Psoas muscle (tissue), 7 donors: ENCODE measurements at regions not wholly inside any gene's neighbourhood (a gene's known extent, or its start where the extent isn't known, plus 50 kb on each side); places are given as distances from the start of the nearest gene placed in this dataset.
A peak's percentile ranks its signal among the peaks of the same experiment; 100 is the strongest.

ENCODE experiments used
- ATAC-seq, 4 donors: fragments of 200-7000 bp; cut with Tn5 transposase; one replicate each; pipeline ENCODE4 v1.9.1; 2020; ENCODE audit warnings: moderate library complexity in 3 of 4, mild to moderate bottlenecking in 2 of 4
- DNase-seq, 2 donors: peaks; one replicate each; pipeline ENCODE4 v3.0.0-alpha.2; 2020
- H3K27ac ChIP-seq: fragments of 200-600 bp; one replicate; pipeline ENCODE4 v1.8.0; 2022
- H3K27me3 ChIP-seq, 3 donors: fragments of 200-600 bp in 1 of 3; one replicate each; pipeline versions ENCODE4 v1.6.1 to v1.8.0; 2013 to 2022; ENCODE audit warnings: low read length in 2 of 3, mild to moderate bottlenecking in 2 of 3, moderate library complexity in 1 of 3; ENCODE audit not compliant: insufficient read depth in 3 of 3
- H3K36me3 ChIP-seq, 2 donors: fragments of 200-600 bp in 1 of 2; one replicate each; pipeline versions ENCODE4 v1.6.1 to v1.8.0; 2013 to 2022; ENCODE audit warnings: low read depth in 1 of 2, mild to moderate bottlenecking in 1 of 2, moderate library complexity in 1 of 2; ENCODE audit not compliant: insufficient read depth in 1 of 2
- H3K4me1 ChIP-seq: fragments of 200-600 bp; one replicate; pipeline ENCODE4 v1.8.0; 2022
- H3K4me3 ChIP-seq: fragments of 200-600 bp; one replicate; pipeline ENCODE4 v1.8.0; 2022; ENCODE audit warnings: mild to moderate bottlenecking
- H3K9me3 ChIP-seq: fragments of 200-600 bp; one replicate; pipeline ENCODE4 v1.8.0; 2022
- WGBS, 3 donors: extraction: QIAGEN DNeasy Blood & Tissue Kit; methylation state at CpG; one replicate each; pipeline versions ENCODE4 v1.1.6 to v1.1.7; 2013; 5-methylcytosine and 5-hydroxymethylcytosine counted together
- intact Hi-C, 2 donors: fragments of 100-400 bp; cut with DNase I; formaldehyde crosslinking; loops; one replicate each; pipeline versions ENCODE4 v1.11.0 to v1.14.2; 2022
- TF ChIP-seq, protein P1 (sequence below): fragments of 200-600 bp; IDR thresholded peaks from one replicate; pipeline ENCODE4 v1.8.0; 2022; ENCODE audit warnings: antibody characterized with exemption
- donor health status: healthy with polysubstance abuse.
- donor health status: DM: no; HTN: no; CAD: no; lungs with moderate emphysema.
- donor health status: Bipolar disorder and iron deficiency.
- donor health status: healthy.
- donor health status: DM: yes; HTN: yes; CAD: no.
- donor health status: DM: no; HTN: no; CAD: no.
- donor health status: DM: yes; HTN: yes; CAD: no.

GRCh38 chr17:34126965-34127364 is 128.1 kb upstream of the CCL2 start:
- Histone ChIP-seq H3K27ac (no peak overlapping the region), H3K9me3 (no peaks in the 10 kb centered on the region), H3K36me3 (no peaks in the 10 kb centered on the region), H3K27me3 (peaks cover 0 to 34% (median 2%) of the 10 kb centered on the region in 3 donors), H3K4me3 (no peak overlapping the region), H3K4me1 (no peaks in the 10 kb centered on the region)
- 55 to 62% (median 59%) methylated on average over 3 of the region's 3 CpGs for WGBS, 3 donors
- TF ChIP-seq, protein P1, sequence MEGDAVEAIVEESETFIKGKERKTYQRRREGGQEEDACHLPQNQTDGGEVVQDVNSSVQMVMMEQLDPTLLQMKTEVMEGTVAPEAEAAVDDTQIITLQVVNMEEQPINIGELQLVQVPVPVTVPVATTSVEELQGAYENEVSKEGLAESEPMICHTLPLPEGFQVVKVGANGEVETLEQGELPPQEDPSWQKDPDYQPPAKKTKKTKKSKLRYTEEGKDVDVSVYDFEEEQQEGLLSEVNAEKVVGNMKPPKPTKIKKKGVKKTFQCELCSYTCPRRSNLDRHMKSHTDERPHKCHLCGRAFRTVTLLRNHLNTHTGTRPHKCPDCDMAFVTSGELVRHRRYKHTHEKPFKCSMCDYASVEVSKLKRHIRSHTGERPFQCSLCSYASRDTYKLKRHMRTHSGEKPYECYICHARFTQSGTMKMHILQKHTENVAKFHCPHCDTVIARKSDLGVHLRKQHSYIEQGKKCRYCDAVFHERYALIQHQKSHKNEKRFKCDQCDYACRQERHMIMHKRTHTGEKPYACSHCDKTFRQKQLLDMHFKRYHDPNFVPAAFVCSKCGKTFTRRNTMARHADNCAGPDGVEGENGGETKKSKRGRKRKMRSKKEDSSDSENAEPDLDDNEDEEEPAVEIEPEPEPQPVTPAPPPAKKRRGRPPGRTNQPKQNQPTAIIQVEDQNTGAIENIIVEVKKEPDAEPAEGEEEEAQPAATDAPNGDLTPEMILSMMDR: no peak
- DNase-seq (no peak), ATAC-seq (no peak)
- intact Hi-C loops: no loop called here

- DNase-seq (no peak), ATAC-seq (no peak)
- intact Hi-C loops: no loop called here
- H3K36me3 ChIP-seq: no peaks in the 10 kb centered on the region
- peaks cover 0 to 14% (median 2%) of the 10 kb centered on the region in 3 donors for H3K27me3 ChIP-seq
- H3K4me1 ChIP-seq: no peaks in the 10 kb centered on the region
- no peak overlapping the region for H3K4me3 ChIP-seq
- WGBS, 3 donors: 44 to 56% (median 48%) methylated on average over 2 of the region's 2 CpGs
- H3K27ac ChIP-seq: no peak overlapping the region
- TF ChIP-seq, protein P1: no peak
- H3K9me3 ChIP-seq: no peaks in the 10 kb centered on the region
Measured at GRCh38 chr17:34130544-34130943, 124.5 kb upstream of the CCL2 start.

GRCh38 chr17:34131386-34131785 is 123.7 kb upstream of the CCL2 start:
- WGBS, 3 donors: 47 to 65% (median 51%) methylated on average over 3 of the region's 3 CpGs
- TF ChIP-seq, protein P1: no peak

DNA sequence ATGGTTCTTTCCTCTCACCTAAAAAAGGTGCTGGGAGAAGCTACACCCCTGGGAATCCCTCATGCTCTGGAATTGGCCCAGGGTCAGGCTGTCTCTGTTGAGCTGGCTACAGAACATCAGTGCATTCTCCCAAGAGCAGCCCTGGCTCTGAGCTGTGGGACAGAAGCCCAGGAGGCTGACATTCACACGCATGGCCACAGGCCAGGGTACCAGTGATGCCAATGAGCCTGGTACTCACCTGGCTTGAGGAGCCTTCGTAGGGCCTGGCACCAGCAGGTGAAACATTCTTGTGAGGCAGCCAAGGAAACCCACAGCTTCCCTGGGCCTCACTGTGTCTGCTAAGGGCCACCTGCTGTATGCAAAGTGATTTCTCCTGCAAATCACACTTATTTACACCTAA is 121.7 kb upstream of the CCL2 start:
- DNase-seq (no peak), ATAC-seq (no peak)
- no peaks in the 10 kb centered on the region for H3K36me3 ChIP-seq
- TF ChIP-seq, protein P1: no peak
- H3K4me3 ChIP-seq: no peak overlapping the region
- H3K4me1 ChIP-seq: no peaks in the 10 kb centered on the region
- WGBS, 3 donors: 25 to 39% (median 31%) methylated on average over 2 of the region's 2 CpGs
- no peak overlapping the region for H3K27ac ChIP-seq
- peaks cover 0 to 3% (median 0%) of the 10 kb centered on the region in 3 donors for H3K27me3 ChIP-seq
- intact Hi-C loops: no loop called here
- no peaks in the 10 kb centered on the region for H3K9me3 ChIP-seq

More at GRCh38 chr17:34131386-34131785, 123.7 kb upstream of the CCL2 start:
- H3K27ac ChIP-seq: no peak overlapping the region
- no peaks in the 10 kb centered on the region for H3K9me3 ChIP-seq
- no peak overlapping the region for H3K4me3 ChIP-seq
- H3K4me1 ChIP-seq: no peaks in the 10 kb centered on the region
- ATAC-seq (peak in 1 of 4 donors; percentile 36), DNase-seq (no peak)
- peaks cover 0 to 11% (median 2%) of the 10 kb centered on the region in 3 donors for H3K27me3 ChIP-seq
- intact Hi-C loops: no loop called here
- no peaks in the 10 kb centered on the region for H3K36me3 ChIP-seq

DNA sequence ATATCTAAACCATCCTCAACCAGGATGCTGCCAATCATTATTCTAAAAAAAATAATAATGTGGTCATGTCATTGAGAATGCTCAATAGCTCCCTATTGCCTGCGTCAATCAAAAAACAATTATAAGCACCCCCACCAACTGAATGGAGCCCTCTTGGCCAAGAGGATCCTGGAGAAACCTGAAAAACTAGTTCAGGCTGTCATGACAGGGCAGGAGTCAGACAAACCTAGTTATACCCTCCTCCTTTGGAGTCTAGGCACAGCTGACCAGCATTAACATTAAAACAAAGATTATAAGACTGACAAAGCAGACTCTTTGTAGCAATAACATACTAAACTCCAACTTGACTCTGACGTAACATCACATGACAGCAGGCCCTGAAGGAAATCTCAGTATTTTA is 119.2 kb upstream of the CCL2 start:
- intact Hi-C loops: no loop called here
- H3K27me3 ChIP-seq: peaks cover 0 to 4% (median 0%) of the 10 kb centered on the region in 3 donors
- H3K4me1 ChIP-seq: no peaks in the 10 kb centered on the region
- no peaks in the 10 kb centered on the region for H3K9me3 ChIP-seq
- H3K4me3 ChIP-seq: no peak overlapping the region
- no peak overlapping the region for H3K27ac ChIP-seq
- TF ChIP-seq, protein P1: no peak
- ATAC-seq: no peak
- H3K36me3 ChIP-seq: no peaks in the 10 kb centered on the region
- no peak for DNase-seq
- WGBS, 3 donors: 67 to 87% (median 71%) methylated on average over 2 of the region's 2 CpGs
